ENCODE measurements at regions not wholly inside any gene's neighbourhood (a gene's known extent, or its start where the extent isn't known, plus 50 kb on each side); places are given as distances from the start of the nearest gene placed in this dataset.

GRCh38 chr18:46340716-46341115 lies 236.5 kb downstream of the HAUS1 start:
- no peak for TF ChIP-seq CTCF (IDR thresholded peaks at IDR 0.05; ENCODE audit: extremely low read depth in 1 of 2, insufficient read depth in 1 of 2, low read depth in 1 of 2, low read length in 2 of 2)
- no peak for TF ChIP-seq EZH2 (IDR thresholded peaks at IDR 0.05; ENCODE audit: borderline replicate concordance, low read depth, low read length, severe bottlenecking)
- no peak for TF ChIP-seq POLR2AphosphoS5 (IDR thresholded peaks at IDR 0.05; ENCODE audit: insufficient read depth, low read depth, low read length)
